NCI-H226 (cell line): ENCODE measurements at regions not wholly inside any gene's neighbourhood (a gene's known extent, or its start where the extent isn't known, plus 50 kb on each side); places are given as distances from the start of the nearest gene placed in this dataset.
"Not testable (repeated sequence)": the region's sequence is repeated elsewhere in the genome, so short reads cannot be mapped to it uniquely, and the experiment has no call there.

Experiments used
- DNase-seq: peaks from one replicate; pipeline ENCODE4 v3.0.0-alpha.2; 2015

DNA sequence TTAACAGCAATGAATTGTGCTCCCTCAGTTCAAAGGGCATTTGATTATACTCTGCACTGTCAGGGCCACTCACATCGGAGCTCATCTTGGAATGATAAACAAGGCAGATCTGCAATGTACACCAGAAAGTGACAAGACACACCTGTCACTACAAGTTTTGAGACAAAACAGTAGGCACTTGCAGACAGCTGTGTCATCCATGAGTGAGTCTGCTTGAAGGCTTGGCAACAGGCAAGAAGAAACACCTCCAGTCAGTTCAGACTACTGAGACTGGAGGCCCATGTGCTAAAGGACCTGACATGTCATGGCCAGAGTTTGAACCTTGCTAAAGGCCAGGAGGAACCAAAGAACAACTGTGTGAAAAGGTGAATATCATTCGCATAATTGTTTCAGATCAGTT lies 354.5 kb downstream of the CEP170 start:
- not testable (repeated sequence) for DNase-seq

- no peak for DNase-seq
These were observed 364.8 kb downstream of the CEP170 start for GRCh38 chr1:242890192-242890741.

- no peak for DNase-seq
These were observed 361.6 kb upstream of the PLD5 start for GRCh38 chr1:242886137-242886536.

- DNase-seq: not testable (repeated sequence)
These were observed 355.5 kb upstream of the PLD5 start for GRCh38 chr1:242880022-242880421.

GRCh38 chr1:242877743-242878142 lies 353.2 kb upstream of the PLD5 start:
- DNase-seq: no peak

- DNase-seq: no peak
These were observed 352.7 kb upstream of the PLD5 start for GRCh38 chr1:242877229-242877628.

GRCh38 chr1:242876030-242876429 lies 351.5 kb upstream of the PLD5 start:
- DNase-seq: no peak

GRCh38 chr1:242873661-242874060 lies 349.2 kb upstream of the PLD5 start:
- DNase-seq: no peak

DNA sequence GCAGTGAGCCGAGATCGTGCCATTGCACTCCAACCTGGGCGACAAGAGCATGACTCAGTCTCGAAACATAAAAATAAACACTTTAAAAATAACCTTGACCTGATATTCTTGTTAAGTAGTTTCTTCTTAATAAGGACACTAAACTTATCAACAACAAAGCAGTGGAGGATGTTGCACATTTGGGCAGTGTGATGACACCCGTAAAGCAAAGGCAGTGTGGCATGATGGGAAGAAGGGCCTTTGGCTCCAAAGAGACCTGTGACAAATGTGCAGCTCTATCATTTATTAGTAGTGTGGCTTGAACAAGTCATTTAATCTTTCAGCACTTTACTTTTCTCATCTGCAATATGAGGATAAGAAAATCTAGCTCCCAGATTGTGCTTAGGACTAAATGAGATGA lies 348.0 kb upstream of the PLD5 start:
- DNase-seq: no peak

- no peak for DNase-seq
These were observed 347.1 kb upstream of the PLD5 start for GRCh38 chr1:242871471-242872030.

- DNase-seq: no peak
These were observed 346.5 kb upstream of the PLD5 start for GRCh38 chr1:242870966-242871365.

DNA sequence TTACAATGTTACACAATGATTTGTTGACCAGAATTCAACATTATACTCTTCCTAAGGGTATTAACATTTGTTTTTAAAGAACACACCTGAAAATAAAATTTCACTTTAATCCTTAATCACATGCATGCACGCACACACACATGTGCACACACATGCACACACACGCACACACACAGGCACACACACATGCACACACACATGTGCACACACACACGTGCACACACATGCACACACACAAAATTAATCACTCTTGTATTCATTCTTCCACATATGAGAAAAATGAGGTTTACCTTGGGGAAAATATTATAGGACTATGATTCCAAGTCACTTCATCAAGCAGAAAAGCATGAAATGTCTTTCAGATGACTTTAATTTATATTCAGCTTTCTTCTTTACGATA lies 331.8 kb upstream of the PLD5 start:
- no peak for DNase-seq

GRCh38 chr1:242854466-242854865 lies 330.0 kb upstream of the PLD5 start:
- DNase-seq: no peak

DNA sequence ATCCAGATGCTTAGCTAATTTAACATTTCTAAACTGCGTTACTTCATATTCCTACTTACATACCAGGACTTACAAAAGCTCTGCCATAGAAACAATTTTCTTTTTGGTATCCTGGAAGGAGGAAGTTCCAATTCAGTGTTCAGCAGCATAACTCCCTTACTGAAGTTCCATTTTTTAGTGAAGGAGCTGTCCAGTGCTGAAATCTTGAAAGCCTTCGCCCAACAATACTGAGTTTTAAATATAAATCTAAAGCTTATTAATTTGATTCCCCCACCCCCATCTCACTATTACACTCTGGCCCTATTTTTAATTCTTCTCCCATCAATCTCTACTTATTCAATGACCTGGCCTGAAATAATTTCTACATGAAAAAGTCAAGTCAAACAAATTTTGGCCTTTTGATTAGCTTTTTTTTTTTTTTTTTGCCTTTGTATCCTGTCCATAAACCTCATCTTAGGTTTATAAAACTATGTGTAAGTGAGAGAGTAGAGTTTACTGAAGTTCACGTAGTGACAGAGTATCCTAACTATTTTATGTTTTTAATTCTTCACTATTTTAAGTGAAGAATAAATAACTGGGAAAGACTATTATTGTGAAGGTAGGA lies 323.0 kb upstream of the PLD5 start:
- no peak for DNase-seq

DNA sequence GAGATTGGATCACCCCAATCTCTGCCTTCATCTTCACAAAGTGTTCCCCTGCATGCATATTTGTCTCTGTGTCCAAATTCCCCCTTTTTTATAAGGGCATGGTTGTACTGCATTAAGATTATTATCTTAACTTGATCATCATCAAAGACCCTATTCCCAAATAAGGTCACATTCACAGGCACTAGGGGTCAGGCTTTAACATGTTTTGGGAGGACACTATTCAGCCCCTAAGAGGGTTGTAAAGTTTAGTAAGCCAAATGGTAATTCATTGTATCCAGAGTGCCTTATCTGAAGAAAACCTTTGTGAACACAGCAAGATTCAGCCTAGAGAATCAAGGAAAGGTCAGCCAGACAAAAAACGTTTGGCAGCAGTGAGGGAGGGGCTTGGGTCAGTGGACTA lies 317.6 kb upstream of the PLD5 start:
- DNase-seq: no peak

- DNase-seq: no peak
These were observed 314.6 kb upstream of the PLD5 start for GRCh38 chr1:242839101-242839500.

DNA sequence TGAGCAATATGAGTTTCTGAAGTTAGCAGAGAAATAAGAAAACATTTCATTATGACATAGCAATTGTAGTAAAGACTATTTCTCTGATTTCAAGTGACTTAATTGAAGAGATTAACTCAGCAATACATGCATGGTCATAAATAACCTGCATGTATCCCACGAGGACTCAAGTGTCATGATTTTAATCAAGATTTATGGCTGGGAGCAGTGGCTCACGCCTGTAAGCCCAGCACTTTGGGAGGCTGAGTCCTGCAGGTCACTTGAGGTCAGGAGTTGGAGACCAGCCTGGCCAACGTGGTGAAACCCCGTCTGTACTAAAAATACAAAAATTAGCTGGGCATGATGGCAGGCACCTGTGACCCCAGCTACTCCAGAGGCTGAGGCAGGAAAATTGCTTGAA lies 311.9 kb upstream of the PLD5 start:
- no peak for DNase-seq

DNA sequence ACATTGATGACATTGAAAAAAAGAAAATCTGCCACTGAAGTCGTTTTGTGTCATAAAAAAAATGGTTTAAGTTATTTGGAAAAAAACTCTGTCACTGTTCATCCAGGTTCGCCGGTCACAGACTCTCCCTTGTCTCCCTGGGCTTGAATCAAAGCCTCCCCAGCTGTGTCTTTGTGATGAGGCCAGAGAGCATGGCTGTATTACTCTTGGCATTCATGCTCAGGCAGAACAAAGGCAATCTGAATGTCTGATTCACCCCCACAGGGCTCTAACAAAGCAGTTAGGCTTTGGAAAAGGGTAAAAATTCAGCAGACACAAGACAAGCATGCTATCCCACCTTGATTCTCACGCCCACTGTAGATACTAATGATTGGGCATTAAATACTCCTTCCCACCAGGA lies 304.3 kb upstream of the PLD5 start:
- DNase-seq: no peak

GRCh38 chr1:242828199-242828598 lies 303.7 kb upstream of the PLD5 start:
- DNase-seq: no peak

- DNase-seq: peak; percentile 26
These were observed 303.0 kb upstream of the PLD5 start for GRCh38 chr1:242827538-242827937.

GRCh38 chr1:242826701-242827336 lies 302.3 kb upstream of the PLD5 start:
- peak; percentile 79 for DNase-seq

- DNase-seq: peak; percentile 89
These were observed 299.9 kb upstream of the PLD5 start for GRCh38 chr1:242824435-242824834.

GRCh38 chr1:242813490-242814091 lies 289.1 kb upstream of the PLD5 start:
- DNase-seq: no peak
